HG03103 (cell line): ENCODE measurements at regions not wholly inside any gene's neighbourhood (a gene's known extent, or its start where the extent isn't known, plus 50 kb on each side); places are given as distances from the start of the nearest gene placed in this dataset.
"Not testable (repeated sequence)": the region's sequence is repeated elsewhere in the genome, so short reads cannot be mapped to it uniquely, and the experiment has no call there.

ENCODE experiments used
- ATAC-seq: cut with Tn5 transposase; IDR thresholded peaks from one replicate; pipeline ENCODE4 v1.9.1; 2021; ENCODE audit warnings: low read depth; ENCODE audit not compliant: unreplicated experiment

DNA sequence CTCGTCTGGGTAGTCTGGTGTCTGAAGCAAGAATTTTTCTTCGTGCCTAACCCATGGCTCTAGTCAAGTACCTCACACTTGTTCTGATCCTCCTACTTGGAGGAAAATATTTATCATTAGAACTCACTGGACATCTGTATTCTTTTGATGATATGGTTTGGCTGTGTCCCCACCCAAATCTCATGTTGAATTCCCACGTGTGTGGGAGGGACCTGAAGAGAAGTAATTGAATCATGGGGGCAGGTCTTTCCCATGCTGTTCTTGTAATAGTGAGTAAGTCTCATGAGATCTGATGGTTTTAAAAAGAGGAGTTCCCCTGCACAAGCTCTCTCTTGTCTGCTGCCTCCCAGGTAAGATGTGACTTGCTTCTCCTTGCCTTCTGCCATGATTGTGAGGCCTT, 137.7 kb upstream of the TSC22D2 start:
- ATAC-seq, result not testable (repeated sequence)

DNA sequence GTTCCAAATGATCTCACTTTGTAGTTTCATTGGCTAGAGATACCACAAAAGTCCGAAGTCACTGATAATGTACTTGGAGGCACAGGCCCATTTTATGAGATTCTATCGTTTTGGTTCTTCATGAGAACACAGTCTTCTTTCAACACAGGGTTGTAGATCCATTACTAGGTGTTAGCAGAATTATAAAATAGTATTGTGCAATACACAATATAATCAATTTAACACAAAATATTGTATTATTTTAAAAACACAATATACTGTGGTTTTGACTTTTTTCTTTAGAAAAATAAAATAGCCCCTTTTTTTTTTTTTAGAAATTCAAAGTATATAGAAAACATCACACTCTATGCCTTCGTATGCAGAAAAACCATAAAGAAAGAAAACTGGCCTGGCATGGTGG, 138.6 kb upstream of the TSC22D2 start:
- no peak for ATAC-seq

DNA sequence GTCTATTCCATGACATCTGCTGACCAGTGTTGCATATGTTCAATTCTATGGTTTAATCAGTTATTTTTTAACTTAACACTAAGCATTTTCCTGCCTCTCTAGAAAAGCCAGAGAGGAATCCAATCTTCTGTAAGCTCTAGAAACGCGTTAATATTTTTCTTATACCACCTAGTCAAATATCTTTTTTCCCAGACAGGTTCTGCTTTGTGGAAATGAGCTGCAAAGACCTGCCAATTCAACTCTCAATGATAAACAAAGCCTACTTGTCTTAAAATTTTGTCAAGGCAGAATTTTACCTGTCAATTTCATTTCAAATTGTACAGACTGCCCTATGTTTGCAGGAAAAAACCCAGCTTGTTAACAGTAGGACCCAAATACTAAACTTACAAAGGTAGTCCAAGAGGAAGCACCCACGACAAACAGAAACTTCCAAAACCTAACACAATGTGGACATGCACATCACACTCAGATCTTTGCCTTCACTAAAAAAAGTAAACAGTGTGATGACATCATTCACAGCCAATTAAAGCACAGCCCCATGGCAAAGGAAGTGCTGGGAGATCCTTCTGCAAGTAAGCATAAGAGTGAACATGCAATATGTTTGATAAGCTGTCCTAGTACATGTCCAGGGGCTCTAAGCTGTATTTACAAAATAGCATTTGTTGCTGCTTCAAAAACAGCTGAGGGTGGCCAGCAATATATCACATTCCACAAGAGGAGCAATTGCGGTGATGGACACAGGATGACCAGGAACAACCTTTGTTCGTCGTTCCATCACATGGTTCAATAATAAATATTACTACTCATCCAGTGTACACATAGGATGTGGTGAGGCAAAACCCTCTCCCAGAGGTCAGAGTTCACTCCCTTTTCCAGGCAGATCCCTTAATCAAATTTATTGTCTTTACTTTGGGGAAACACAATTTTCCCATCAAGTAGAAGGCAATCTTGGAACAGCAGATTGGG, 139.4 kb upstream of the TSC22D2 start:
- no peak for ATAC-seq

DNA sequence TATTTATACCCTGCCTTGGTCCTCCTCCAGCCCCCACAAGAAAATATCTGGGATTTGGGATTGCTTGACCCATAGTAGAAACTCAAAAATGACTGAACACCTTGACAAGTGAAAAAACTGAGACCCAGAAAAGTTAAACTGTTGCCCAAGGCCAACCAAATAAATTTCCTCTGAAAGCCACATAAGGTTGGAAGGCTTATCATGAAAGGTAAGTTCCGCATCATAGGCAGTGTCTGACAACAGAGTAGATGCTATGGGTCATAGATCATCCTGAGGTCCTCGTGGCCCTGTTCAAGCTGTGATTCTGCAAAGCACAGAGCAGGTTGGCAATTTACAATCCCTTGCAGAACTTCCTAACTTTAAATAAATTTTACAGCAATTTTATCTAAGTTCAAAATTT, 140.8 kb upstream of the TSC22D2 start:
- no peak for ATAC-seq

DNA sequence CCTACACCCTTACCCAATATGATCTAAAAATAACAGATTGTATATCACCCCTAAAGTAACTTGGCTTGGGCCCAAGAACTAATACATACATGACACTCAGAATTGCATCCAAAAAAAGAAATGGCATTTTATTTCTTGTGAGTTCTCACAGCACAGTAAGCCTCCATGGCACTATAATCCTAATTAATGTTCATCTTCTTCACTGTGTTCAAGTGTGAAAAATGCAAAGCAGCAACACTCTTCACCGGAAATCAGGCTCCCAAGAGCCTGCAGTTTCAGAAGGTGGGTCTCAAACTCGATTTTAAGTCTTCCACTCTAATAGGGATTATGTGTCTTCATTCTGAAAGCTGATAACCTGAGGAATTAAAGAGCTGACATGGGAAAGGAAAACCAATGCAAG, 142.8 kb upstream of the TSC22D2 start:
- no peak for ATAC-seq

DNA sequence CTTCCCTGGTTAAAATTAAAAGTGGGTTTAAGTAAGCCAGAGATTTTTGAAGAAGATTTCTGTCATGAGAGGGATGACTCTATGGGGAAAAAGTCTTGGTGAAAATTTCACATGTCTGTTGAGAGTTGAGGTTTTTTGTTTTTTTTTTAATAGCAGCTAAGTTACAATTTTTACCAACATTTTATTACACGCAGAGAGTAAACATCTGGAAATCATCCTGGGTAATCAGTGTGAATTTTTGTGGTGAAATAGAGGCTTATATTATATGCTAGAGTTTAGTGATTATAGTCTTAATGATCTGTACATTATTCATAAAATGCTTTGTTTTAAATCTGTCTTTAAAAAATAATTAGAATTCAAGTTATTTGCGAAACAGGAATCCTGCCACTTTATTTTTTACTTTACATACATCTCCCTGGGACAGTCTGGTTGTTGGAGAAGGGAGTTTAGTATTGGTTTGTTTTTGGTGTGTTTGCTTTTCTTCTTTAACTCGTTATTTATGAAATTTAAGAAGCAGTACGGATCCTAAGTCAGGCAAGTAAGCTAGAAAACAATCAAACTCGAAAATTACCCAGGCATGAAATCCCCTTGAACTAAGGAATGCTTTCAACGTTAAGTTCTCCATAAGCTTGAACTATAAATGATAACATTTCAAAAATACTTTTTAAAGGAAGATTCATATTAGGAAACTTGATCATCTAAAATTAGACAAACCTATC, 143.4 kb upstream of the TSC22D2 start:
- ATAC-seq, result no peak

DNA sequence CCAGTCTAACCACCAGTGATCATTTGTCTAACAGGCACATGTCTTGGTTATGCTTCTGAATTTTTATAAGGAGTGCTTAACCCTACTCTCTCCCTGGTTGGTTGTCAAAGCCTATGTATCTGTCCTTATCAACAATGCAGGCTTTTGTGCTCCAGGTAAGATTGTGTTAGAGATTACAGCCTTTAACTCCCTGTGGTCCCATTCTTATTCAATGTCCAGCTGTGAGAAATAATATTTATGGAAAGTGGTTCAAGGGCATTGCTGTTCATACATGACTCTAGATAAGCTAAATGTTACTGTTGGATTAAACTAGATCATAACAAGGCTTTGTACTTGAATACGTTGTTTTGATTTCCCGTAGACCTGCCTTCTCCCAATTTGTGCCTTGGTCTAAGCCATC, 146.1 kb upstream of the TSC22D2 start:
- no peak for ATAC-seq

DNA sequence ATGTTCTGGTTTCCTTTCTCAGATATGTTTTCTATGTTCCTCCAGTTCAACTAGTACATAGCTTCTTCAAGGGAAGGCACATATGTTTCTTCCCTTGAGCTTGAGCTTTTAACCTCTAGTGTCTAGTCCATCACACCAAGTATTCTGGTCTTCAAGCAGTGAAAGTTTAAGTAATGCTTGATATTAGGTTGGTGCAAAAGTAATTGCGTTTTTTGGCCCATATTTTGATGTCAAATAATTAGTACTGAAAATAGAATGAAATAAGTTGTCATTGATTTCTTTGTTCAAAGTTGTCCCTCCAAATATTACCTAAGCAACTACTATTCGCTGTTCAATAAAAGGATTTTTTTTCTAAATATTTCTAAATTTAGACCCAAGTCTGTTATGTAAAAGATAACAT, 146.7 kb upstream of the TSC22D2 start:
- no peak for ATAC-seq

DNA sequence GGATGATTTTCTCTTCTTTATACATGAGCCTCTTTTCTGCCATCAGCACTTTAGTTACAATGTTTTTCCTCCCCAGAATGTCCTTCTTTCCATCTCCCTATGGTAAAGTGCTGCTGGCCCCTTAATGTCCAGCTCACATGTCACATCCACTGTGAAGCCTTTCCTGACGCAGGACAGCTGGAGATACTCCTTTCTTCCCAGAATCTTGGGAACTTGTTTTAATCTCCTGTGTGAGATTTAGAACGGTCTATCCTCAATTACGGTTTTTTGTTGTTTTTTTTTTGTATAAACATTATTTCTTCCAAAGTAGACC, 147.7 kb upstream of the TSC22D2 start:
- ATAC-seq, result no peak

DNA sequence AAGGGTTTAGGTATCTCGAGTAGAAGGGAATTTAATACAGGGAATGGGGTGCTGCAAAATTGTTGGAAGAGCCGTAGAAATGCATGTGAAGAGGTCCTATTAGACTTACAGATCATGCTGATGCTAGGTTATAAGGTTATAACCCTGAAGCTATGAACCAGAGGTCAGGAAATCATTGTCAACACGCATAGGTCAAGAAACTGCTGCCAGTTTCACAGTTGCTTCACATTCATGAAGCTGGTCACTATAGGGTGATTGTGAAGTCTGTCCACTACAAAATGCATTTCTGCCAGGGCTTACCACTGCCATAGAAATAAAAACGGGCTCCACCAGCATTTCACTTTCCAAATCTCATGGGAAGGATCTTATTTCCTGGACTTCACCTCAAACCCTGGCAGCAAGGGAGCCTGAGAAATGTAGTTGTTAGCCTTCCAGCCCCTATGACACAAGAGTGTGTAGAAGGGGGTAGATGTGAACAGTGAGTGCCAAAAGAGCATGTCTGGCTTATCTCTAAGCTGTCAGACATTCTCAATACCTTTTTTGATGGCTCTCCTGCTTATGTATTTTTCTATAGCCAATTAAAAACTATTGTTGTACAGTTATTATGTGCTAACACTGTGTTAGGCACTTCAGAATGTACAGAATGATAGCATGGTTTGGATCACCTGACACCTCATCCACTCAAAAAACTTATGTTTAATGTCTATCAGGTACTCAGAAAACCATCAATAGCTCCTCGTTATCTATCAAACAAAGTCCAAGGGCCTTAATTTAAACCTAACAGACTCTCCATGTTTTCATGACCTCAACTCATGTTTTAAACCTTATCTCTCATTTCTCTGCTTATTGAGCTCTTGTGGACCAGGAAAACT, 148.3 kb upstream of the TSC22D2 start:
- ATAC-seq, result no peak

DNA sequence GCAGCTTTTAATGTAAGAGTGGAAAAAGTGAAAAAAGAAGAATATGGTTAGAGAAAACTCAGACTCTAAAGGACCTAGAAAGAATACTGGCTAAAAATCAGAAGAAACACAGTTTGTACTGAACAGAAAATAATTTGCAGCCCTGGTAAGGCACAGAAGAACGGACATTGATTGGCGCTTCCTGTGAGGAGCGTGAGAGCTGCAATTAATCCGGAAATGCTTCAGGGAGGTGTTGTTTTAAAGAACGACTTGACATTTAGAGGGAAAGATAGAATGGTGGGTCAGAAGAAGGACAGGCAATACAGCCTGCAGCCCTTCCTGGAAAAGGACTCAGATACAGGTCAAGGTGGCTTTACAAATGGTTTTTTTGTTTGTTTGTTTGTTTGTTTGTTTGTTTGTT, 151.3 kb upstream of the TSC22D2 start:
- ATAC-seq, result no peak

DNA sequence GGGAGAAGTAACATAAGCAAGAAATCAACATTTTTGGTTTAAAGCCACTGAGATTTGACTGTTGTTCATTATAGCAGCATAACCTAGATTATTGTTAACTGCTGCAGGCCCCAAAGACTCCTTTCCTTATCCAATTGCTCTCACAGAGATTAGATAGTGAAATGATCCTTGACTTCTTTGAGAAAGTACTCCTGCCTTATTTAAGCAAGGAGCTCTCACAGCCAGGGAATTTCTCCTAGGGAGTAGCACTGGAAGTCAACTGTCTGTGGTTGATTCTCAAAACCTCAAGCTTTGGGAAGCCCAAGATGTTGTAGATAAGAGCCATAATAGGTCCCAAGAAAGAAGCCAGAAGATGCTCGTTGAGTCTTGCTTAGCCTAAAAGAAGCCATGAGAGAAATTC, 151.8 kb upstream of the TSC22D2 start:
- ATAC-seq, result no peak

DNA sequence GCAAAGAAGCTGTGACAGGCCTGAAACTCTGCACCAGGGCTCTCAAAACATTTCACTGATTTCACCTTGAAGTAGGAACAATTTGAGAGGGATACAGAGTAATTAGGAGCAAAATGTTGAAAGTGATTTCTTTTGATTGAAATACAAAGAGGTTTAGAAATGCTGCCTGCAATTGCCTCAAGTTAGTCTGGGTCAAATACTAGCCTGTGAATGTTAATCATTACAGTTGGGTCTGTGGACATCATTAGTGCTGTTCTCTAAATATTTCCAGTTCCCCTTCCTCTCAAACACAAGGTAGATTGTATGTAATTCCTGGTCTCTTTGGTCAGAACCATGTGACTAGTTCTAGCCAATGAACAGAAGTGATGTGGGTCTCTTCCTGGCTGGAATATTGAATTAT, 152.3 kb upstream of the TSC22D2 start:
- ATAC-seq, result no peak

DNA sequence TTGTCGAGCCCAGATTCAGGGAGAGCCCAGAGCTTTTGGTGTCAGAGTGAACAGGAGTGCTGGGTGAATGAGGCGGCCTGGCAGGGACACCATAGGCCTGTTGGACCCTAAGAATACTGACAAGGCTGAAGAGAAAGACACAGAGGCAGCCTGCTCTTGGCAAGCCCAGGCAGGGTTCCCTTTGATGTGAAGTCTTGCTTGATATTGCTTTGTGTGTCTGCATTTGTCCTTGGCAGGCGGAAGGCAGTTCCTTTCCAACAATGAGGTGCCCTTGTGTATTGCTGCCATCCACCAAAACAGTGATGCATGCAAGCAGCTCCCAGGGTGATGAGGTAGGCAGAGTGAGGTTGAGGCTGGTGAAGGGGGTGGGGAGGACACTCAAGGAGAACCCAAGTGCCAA, 152.7 kb upstream of the TSC22D2 start:
- no peak for ATAC-seq

DNA sequence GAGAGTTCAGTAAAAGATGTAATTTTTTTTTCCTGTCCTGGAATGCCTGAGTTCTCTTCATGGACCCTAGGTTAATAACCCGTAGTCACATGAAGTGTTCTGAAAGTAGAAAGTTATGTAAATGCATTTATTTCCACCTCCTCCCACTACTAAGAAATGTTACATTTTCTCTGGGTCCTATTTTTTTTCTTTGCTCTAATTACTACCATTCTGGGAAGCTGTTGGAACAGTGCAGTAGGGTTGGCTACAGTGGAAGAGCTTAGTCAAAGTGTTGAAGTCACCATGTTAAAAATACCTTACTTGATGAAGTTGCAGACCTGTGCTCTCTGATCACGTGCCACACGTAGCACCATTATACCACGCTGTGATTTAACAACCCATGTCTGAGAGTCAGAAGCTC, 153.8 kb upstream of the TSC22D2 start:
- ATAC-seq, result no peak

DNA sequence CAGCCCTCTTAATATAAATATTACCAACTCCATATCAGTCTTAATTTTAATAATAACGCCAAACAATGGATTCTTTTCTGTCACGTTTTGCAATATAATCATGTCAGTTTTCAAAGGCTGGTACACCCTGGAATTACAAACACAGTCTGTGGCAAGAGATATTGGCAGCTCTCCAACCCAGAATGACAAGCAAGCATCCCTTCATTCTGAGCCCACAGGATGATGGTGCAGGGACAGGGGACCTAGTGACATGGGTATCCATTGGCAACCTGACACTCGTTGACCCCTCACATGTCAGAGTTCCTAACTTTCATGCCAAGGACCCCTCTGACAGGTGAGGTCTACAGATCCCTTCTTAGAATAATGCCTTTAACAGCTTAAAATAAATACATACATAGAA, 154.5 kb upstream of the TSC22D2 start:
- ATAC-seq, result no peak

DNA sequence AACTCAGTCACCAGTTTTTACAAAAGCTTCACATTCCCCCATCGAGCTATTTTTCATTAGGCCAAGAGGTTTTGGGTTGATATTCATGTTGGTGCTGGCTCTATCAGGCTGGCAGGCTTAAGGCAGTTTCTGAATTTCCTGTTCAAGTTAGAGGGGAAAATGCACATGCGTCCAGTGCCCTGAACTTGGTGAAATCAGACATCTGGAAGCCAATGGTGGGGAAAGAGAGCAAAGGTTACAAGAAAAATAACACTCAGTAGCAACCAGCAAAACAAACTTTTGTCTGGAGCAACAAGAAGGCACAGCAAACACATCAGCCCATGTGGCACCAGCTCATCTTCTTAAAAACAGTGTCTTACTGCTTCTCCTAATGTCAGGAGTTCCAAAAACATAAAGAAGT, 155.6 kb upstream of the TSC22D2 start:
- no peak for ATAC-seq

DNA sequence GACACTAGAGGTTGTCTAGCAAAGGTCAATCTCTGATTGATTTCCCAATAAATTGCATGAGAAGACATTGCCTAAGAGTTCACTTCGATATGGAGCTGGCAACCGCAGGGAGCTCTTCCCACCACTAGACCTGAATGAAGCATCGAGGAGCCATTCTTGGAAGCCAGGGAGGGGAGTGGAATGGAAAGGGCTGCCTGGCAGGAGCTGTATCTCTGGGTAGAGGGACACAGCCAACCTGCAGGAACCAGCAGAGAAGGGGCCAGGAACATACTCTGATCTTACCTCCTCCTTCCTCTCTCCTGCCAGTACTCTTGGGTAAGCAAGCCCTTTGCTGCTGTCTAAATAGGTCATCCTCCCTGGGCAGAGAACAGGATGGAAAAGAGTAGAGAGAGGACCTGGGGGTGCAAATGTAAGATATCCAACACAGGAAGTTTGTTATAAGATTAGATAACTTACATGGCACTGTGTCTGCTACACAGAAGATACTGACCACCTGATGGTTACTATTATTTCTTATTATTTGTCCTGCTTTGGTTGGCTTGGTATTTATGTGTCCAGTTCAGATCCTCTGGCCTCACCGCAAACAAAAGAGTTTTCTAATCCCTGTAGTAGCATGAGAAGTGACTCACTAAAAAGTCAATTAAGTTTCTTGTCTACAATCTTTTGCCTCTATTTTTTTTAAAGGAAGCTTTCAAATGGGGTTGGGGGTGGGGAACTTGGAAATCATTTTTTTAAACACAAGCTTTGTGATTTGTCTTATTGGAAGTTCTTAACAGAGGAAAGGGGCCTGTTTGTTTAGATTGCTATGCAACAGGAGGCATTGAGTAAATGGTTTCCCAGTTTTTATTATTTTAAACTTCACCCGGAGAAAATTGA, 156.7 kb upstream of the TSC22D2 start:
- no peak for ATAC-seq

DNA sequence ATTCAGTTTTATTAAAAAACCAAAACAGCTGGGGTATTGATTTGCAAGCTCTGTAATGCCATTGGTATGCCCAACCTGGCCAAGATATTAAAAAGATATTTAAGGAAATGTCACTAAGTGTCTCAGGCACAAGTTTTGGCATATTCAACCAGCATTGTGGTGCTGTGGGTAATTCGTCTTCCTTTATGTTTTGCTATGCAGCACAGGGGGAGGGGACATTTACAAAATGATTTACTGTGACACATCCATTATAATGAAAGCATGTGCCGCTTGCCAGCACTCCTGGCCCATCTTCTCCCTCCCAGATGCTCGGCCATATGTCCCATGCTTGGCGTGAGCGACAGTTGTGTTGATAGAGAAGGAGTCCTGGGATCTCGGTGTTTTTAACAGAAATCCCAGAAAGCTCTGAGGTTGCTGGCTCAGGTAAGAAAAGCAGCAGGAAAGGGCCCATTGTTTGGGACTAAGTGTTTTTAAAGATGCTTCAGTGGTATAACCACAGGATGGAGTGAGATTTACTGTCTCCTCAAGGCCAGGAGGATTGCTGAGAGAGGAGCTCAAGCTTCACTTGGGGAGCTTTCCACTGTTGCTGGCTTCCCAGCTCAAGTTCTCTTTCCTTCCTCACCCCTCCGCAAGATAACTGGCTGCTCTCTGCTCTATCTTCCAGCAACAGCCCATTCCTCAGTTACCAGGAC, 158.2 kb upstream of the TSC22D2 start:
- no peak for ATAC-seq
